K562 (cell line): ENCODE measurements at regions not wholly inside any gene's neighbourhood (a gene's known extent, or its start where the extent isn't known, plus 50 kb on each side); places are given as distances from the start of the nearest gene placed in this dataset.

ENCODE experiments used
- ATAC-seq: fragments of 200-7000 bp; cut with Tn5 transposase; 3 replicates; pipeline ENCODE4 v1.9.1; 2020; ENCODE audit warnings: moderate library complexity
- BruUV-seq: library from RNA; stranded (reverse); fragments of 400-500 nt; replicated peaks from 2 replicates; lab custom pipeline; 2021; lab: Mats Ljungman, UMichigan
- CTCF ChIA-PET: fragments of 300-600 bp; formaldehyde crosslinking; extraction: SDS; loops from one replicate; lab custom pipeline; 2021; ENCODE audit warnings: low intra/inter-chr PET ratio; lab: Yijun Ruan, JAX
- POLR2A ChIA-PET: fragments of 300-600, 350-650 bp; sonication (Branson Sonifier 250); formaldehyde crosslinking; extraction: SDS; loops from one replicate; lab custom pipeline; 2021; ENCODE audit warnings: antibody characterized with exemption, inconsistent platforms; lab: Yijun Ruan, JAX
- DNase-seq, 4 experiments: peaks; one replicate each; pipeline versions ENCODE4 v3.0.0 to v3.0.0-alpha.2; 2011 to 2018; ENCODE audit warnings: low spot score in 3 of 4, mixed read lengths in 3 of 4; ENCODE audit errors: extremely low read depth in 1 of 4
- FAIRE-seq: peaks from 2 replicates; lab custom pipeline; 2011; peaks lifted over from hg19 to GRCh38; lab: Jason Lieb, UNC
- H2AFZ ChIP-seq: 2 replicates; pipeline ENCODE4 v1.6.0; 2011; ENCODE audit warnings: low read depth, low read length, control low read depth, inconsistent platforms
- H3K27ac ChIP-seq: fragments of 200-600 bp; 3 replicates; pipeline ENCODE4 v1.8.0; 2011; ENCODE audit warnings: low read depth, mild to moderate bottlenecking, control low read depth, inconsistent platforms, low read length, moderate library complexity, mixed read lengths; ENCODE audit errors: extremely low read depth
- H3K27me3 ChIP-seq, 2 experiments: fragments of 300-600 bp in 1 of 2; 2 replicates in 1 of 2; 3 replicates in 1 of 2; pipeline versions ENCODE4 v1.6.0 to v1.8.0; 2011; ENCODE audit warnings: inconsistent platforms in 2 of 2, low read length in 2 of 2, mild to moderate bottlenecking in 1 of 2, mixed read lengths in 1 of 2, moderate library complexity in 1 of 2; ENCODE audit not compliant: control insufficient read depth in 2 of 2, insufficient read depth in 2 of 2
- H3K36me3 ChIP-seq: fragments of 300-600 bp; 3 replicates; pipeline ENCODE4 v1.8.0; 2011; ENCODE audit warnings: mild to moderate bottlenecking, low read length, inconsistent platforms; ENCODE audit not compliant: control insufficient read depth, insufficient read depth
- H3K4me1 ChIP-seq, 2 experiments: fragments of 200-600 bp in 1 of 2; replicated peaks in 1 of 2; 2 replicates in 1 of 2; 3 replicates in 1 of 2; pipeline versions ENCODE4 v1.5.1 to v1.8.0; 2011; ENCODE audit warnings: inconsistent platforms in 2 of 2, low read length in 2 of 2, mild to moderate bottlenecking in 1 of 2, mixed read lengths in 1 of 2, moderate library complexity in 1 of 2; ENCODE audit not compliant: control insufficient read depth in 2 of 2, insufficient read depth in 2 of 2
- H3K4me2 ChIP-seq: 2 replicates; pipeline ENCODE4 v1.6.1; 2011; ENCODE audit warnings: low read length, control low read depth, inconsistent platforms, mixed read lengths; ENCODE audit not compliant: insufficient read depth
- H3K4me3 ChIP-seq: fragments of 200-600 bp; sonication (generic), shearing (Covaris generic); 2 replicates; pipeline ENCODE4 v1.5.1; 2016; ENCODE audit warnings: control low read depth, inconsistent platforms
- H3K79me2 ChIP-seq: fragments of 200-600 bp; 3 replicates; pipeline ENCODE4 v1.8.0; 2011; ENCODE audit warnings: low read length, inconsistent platforms; ENCODE audit not compliant: control insufficient read depth, insufficient read depth
- H3K9ac ChIP-seq, 2 experiments: 2 replicates each; pipeline versions ENCODE4 v1.6.0 to v1.6.1; 2011; ENCODE audit warnings: low read depth in 2 of 2, low read length in 2 of 2, control low read depth in 1 of 2, inconsistent platforms in 1 of 2, mild to moderate bottlenecking in 1 of 2, mixed read lengths in 1 of 2; ENCODE audit not compliant: insufficient read depth in 1 of 2
- H3K9me1 ChIP-seq: one replicate; pipeline ENCODE4 v1.6.0; 2011; ENCODE audit warnings: inconsistent platforms, mild to moderate bottlenecking, low read length, moderate library complexity; ENCODE audit not compliant: control insufficient read depth, insufficient read depth
- H3K9me3 ChIP-seq: replicated peaks from 2 replicates; pipeline ENCODE4 v1.5.1; 2011; ENCODE audit warnings: low read depth, low read length, inconsistent platforms; ENCODE audit not compliant: control insufficient read depth, insufficient read depth
- H4K20me1 ChIP-seq: replicated peaks from 2 replicates; pipeline ENCODE4 v1.6.1; 2011; ENCODE audit warnings: low read length, inconsistent platforms, mixed read lengths; ENCODE audit not compliant: control insufficient read depth, insufficient read depth
- ADNP ChIP-seq: fragments of 200-800 bp; sonication (Bioruptor generic); IDR thresholded peaks from 2 replicates; pipeline ENCODE4 v1.6.1; 2016; ENCODE audit warnings: missing genetic modification characterization, missing compliant biosample characterization
- ARID2 ChIP-seq: fragments of 450-650 bp; IDR thresholded peaks from 2 replicates; pipeline ENCODE4 v1.6.1; 2017; ENCODE audit warnings: antibody characterized with exemption, mild to moderate bottlenecking
- NCOA4 ChIP-seq: fragments of 450-650 bp; IDR thresholded peaks from 2 replicates; pipeline ENCODE4 v1.6.1; 2018; ENCODE audit warnings: mild to moderate bottlenecking; ENCODE audit not compliant: partially characterized antibody
- PHB2 ChIP-seq: fragments of 450-650 bp; IDR thresholded peaks from 2 replicates; pipeline ENCODE4 v1.6.1; 2017; ENCODE audit warnings: low read depth
- SMAD4 ChIP-seq: fragments of 250-450 bp; sonication (Bioruptor Pico); conservative IDR thresholded peaks from 2 replicates; pipeline ENCODE4 v1.8.0; 2021; ENCODE audit warnings: inconsistent platforms, mild to moderate bottlenecking, moderate library complexity
- XRCC5 ChIP-seq: fragments of 200-400 bp; formaldehyde crosslinking; IDR thresholded peaks from 2 replicates; pipeline ENCODE4 v1.6.1; 2017; ENCODE audit warnings: low read depth, mild to moderate bottlenecking, low read length
- ZNF146 ChIP-seq: IDR thresholded peaks from one replicate; pipeline ENCODE4 v1.6.1; 2018; ENCODE audit warnings: missing compliant biosample characterization; ENCODE audit not compliant: unreplicated experiment
- ZNF695 ChIP-seq: fragments of 450-650 bp; formaldehyde crosslinking; IDR thresholded peaks from 2 replicates; pipeline ENCODE4 v1.4.0; 2020; ENCODE audit warnings: mild to moderate bottlenecking, moderate library complexity
- WGBS: fragments of 100-300 bp; shearing (Covaris generic); methylation state at CpG from one replicate; pipeline ENCODE4 v1.1.6; 2016; ENCODE audit warnings: low coverage, mixed read lengths; ENCODE audit not compliant: insufficient coverage; ENCODE audit errors: missing lambda C conversion rate; 5-methylcytosine and 5-hydroxymethylcytosine counted together
- in situ Hi-C: fragments of 300-500 bp; cut with MboI; formaldehyde crosslinking; loops from 4 replicates; pipeline ENCODE4 v1.15.0; 2018; ENCODE audit warnings: inconsistent platforms, mixed read lengths
- intact Hi-C: fragments of 100-400 bp; cut with micrococcal nuclease; formaldehyde crosslinking; loops from 2 replicates; pipeline ENCODE4 v1.14.2; 2022
- TF ChIP-seq, protein P1 (sequence below): fragments of 250-450 bp; sonication (Bioruptor Pico); IDR thresholded peaks from 2 replicates; pipeline ENCODE4 v1.5.0; 2020; ENCODE audit warnings: mild to moderate bottlenecking, borderline replicate concordance

GRCh38 chr10:36202881-36203280 lies 560.8 kb upstream of the FZD8 start:
- Histone ChIP-seq H2AFZ (no peak overlapping the region), H3K27ac (no peak overlapping the region), H3K9me1 (no peaks in the 10 kb centered on the region), H3K36me3 (no peaks in the 10 kb centered on the region), H3K4me2 (no peak overlapping the region), H3K27me3 (no peaks in the 10 kb centered on the region), H4K20me1 (no peaks in the 10 kb centered on the region), H3K4me3 (no peak overlapping the region), H3K4me1 (no peaks in the 10 kb centered on the region), H3K79me2 (no peaks in the 10 kb centered on the region), H3K9me3 (no peaks in the 10 kb centered on the region), H3K9ac (no peak overlapping the region)
- in situ Hi-C loops (no loop called here), intact Hi-C loops (no loop called here)
- 0% methylated on average over 1 of the region's 1 CpG for WGBS
- DNase-seq (no peak), FAIRE-seq (no peak), ATAC-seq (no peak)
- POLR2A ChIA-PET: no interaction called here
- TF ChIP-seq, protein P1, sequence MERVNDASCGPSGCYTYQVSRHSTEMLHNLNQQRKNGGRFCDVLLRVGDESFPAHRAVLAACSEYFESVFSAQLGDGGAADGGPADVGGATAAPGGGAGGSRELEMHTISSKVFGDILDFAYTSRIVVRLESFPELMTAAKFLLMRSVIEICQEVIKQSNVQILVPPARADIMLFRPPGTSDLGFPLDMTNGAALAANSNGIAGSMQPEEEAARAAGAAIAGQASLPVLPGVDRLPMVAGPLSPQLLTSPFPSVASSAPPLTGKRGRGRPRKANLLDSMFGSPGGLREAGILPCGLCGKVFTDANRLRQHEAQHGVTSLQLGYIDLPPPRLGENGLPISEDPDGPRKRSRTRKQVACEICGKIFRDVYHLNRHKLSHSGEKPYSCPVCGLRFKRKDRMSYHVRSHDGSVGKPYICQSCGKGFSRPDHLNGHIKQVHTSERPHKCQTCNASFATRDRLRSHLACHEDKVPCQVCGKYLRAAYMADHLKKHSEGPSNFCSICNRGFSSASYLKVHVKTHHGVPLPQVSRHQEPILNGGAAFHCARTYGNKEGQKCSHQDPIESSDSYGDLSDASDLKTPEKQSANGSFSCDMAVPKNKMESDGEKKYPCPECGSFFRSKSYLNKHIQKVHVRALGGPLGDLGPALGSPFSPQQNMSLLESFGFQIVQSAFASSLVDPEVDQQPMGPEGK (CRISPR knock-in tag): no peak
- TF ChIP-seq SMAD4 (no peak), NCOA4 (no peak), ADNP (tag) (no peak), ZNF146 (CRISPR knock-in tag) (no peak), ZNF695 (CRISPR knock-in tag) (no peak), PHB2 (no peak), XRCC5 (no peak), ARID2 (no peak)
- CTCF ChIA-PET: no interaction called here
- BruUV-seq: no TSS peak
